Type B pancreatic cell (in vitro differentiated cells): ENCODE measurements at regions not wholly inside any gene's neighbourhood (a gene's known extent, or its start where the extent isn't known, plus 50 kb on each side); places are given as distances from the start of the nearest gene placed in this dataset.

Experiments
- DNase-seq: peaks from one replicate; pipeline ENCODE4 v3.0.0; 2021; ENCODE audit warnings: mixed read lengths; ENCODE audit not compliant: unreplicated experiment; ENCODE audit errors: extremely low spot score
- H3K27ac Mint-ChIP-seq: 2 replicates; pipeline ENCODE4 v1.8.0; 2021; ENCODE audit warnings: mild to moderate bottlenecking, mixed read lengths
- H3K27me3 Mint-ChIP-seq: 2 replicates; pipeline ENCODE4 v1.8.0; 2021; ENCODE audit warnings: mixed read lengths
- H3K36me3 Mint-ChIP-seq: 2 replicates; pipeline ENCODE4 v1.8.0; 2021; ENCODE audit warnings: mixed read lengths
- H3K4me1 Mint-ChIP-seq: one replicate; pipeline ENCODE4 v1.8.0; 2021; ENCODE audit warnings: mixed read lengths; ENCODE audit not compliant: unreplicated experiment
- H3K4me3 Mint-ChIP-seq: 2 replicates; pipeline ENCODE4 v1.8.0; 2021; ENCODE audit warnings: mild to moderate bottlenecking, mixed read lengths
- H3K9me3 Mint-ChIP-seq: 2 replicates; pipeline ENCODE4 v1.8.0; 2021; ENCODE audit warnings: mixed read lengths
- TF ChIP-seq, protein P1 (sequence below): fragments of 200-600 bp; sonication (generic); conservative IDR thresholded peaks from 2 replicates; pipeline ENCODE4 v1.5.0; 2021; ENCODE audit warnings: antibody characterized with exemption, mild to moderate bottlenecking

DNA sequence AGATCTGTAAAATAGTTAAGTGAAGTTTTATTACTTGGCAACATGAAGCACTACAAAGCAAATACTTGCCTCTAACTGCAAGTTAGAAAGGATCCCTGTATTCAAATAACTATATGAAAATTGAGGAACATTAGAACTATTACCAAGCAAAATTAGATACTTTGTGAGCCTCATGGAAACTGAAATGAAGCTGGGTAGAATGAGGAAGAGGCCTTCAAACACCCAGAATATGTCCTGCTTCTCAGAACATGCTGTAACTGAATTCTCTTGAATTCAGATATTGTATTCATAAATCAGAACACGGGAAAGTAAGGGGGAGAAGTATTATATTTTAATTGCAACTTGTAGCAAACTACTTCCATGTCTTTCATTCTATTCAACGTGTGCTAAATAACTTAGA, 947.9 kb downstream of the PCDH17 start:
- Mint-ChIP-seq H3K27ac (no peak overlapping the region), H3K36me3 (peaks cover 5% of the 10 kb centered on the region), H3K4me3 (no peak overlapping the region), H3K27me3 (no peaks in the 10 kb centered on the region), H3K4me1 (no peaks in the 10 kb centered on the region), H3K9me3 (peaks cover 8% of the 10 kb centered on the region)
- TF ChIP-seq, protein P1, sequence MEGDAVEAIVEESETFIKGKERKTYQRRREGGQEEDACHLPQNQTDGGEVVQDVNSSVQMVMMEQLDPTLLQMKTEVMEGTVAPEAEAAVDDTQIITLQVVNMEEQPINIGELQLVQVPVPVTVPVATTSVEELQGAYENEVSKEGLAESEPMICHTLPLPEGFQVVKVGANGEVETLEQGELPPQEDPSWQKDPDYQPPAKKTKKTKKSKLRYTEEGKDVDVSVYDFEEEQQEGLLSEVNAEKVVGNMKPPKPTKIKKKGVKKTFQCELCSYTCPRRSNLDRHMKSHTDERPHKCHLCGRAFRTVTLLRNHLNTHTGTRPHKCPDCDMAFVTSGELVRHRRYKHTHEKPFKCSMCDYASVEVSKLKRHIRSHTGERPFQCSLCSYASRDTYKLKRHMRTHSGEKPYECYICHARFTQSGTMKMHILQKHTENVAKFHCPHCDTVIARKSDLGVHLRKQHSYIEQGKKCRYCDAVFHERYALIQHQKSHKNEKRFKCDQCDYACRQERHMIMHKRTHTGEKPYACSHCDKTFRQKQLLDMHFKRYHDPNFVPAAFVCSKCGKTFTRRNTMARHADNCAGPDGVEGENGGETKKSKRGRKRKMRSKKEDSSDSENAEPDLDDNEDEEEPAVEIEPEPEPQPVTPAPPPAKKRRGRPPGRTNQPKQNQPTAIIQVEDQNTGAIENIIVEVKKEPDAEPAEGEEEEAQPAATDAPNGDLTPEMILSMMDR, result no peak
- no peak for DNase-seq

DNA sequence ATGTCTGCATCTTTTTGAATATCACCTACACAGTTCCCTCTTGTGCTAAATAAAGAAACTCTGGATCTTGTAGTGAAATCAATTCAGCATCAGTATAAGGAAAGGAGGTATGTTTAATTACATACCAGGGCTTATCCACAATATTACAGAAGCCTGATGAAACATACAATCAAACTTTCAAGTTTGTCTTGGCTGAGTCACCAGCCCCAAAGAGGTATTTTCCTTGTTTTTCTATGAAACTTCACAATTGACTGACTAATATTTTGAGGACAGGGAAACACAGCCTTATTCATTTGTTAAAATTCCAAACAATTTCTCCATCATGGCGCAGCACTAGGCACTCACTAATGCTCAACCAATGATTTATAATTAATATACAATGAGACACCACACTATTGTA, 952.4 kb downstream of the PCDH17 start:
- TF ChIP-seq, protein P1, result no peak
- Mint-ChIP-seq H3K27me3 (no peaks in the 10 kb centered on the region), H3K4me3 (no peak overlapping the region)

DNA sequence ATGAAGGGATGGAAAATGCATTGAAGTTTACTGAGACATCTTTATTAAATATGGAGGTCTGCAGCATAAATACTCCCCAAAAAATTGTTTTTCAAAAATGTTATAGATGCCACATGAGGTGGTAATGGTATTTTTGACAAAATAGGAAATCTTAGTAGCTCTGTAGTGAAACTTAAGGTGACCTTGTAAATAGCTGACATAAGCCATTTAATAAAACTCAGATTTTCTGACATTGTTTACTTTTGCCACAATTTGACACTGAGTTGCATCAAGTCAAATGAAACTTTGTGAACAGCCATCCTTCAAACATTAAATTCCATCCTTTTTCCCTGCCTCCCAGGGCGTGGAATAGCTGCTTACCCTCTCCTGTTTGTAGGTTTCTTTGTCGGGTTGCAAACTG, 953.1 kb downstream of the PCDH17 start:
- peaks cover 18% of the 10 kb centered on the region for H3K4me1 Mint-ChIP-seq
- H3K27ac Mint-ChIP-seq, result no peak overlapping the region
- DNase-seq, result no peak
- no peaks in the 10 kb centered on the region for H3K27me3 Mint-ChIP-seq
- no peak overlapping the region for H3K4me3 Mint-ChIP-seq
- H3K36me3 Mint-ChIP-seq, result no peaks in the 10 kb centered on the region
- H3K9me3 Mint-ChIP-seq, result peaks cover 4% of the 10 kb centered on the region
- TF ChIP-seq, protein P1, result no peak

More for the DNA sequence above, 952.4 kb downstream of the PCDH17 start:
- Mint-ChIP-seq H3K4me1 (peaks cover 13% of the 10 kb centered on the region), H3K9me3 (no peaks in the 10 kb centered on the region), H3K27ac (no peak overlapping the region), H3K36me3 (no peaks in the 10 kb centered on the region)
- no peak for DNase-seq

DNA sequence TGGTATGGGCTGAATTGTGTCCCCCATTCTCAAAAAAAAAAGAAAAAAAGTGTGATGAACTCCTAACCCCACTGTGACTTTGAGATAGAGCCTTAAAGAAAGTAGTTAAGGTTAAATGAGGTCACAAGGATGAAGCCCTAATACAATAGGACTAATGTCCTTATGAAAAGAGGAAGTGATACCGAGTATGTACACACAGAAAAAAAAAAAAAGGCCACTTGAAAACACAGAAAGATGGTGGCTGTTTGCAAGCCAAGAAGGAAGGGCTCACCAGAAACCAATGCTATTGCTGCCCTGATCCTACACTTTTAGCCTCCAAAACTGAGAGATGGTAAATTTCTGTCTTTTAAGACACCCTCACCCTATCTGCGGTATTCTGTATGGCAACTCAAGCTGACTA, 955.6 kb downstream of the PCDH17 start:
- Mint-ChIP-seq H3K9me3 (peaks cover 4% of the 10 kb centered on the region), H3K36me3 (no peaks in the 10 kb centered on the region), H3K27me3 (no peaks in the 10 kb centered on the region), H3K4me1 (peaks cover 19% of the 10 kb centered on the region), H3K4me3 (no peak overlapping the region), H3K27ac (no peak overlapping the region)
- no peak for DNase-seq
- TF ChIP-seq, protein P1, result no peak

DNA sequence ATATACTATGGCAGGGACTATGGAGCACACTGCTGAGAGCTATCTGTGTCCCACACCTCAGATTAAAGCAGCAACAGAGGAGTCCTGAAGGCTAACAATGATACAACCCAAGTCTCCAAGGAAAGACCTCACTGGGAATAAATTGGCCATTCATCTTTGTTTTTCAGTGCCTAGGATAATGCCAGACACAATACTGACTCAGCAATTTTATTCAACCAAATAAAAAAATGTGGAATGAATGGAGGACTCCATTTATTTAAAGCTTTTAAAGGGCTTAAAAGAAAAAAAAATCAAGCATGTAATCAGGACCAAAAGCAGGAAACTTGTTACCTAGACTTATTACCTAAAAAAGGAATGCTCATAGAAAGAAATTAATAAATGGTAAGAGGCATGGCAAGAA, 960.5 kb downstream of the PCDH17 start:
- H3K4me1 Mint-ChIP-seq, result peaks cover 18% of the 10 kb centered on the region
- no peak overlapping the region for H3K4me3 Mint-ChIP-seq
- no peaks in the 10 kb centered on the region for H3K36me3 Mint-ChIP-seq
- TF ChIP-seq, protein P1, result no peak
- H3K27ac Mint-ChIP-seq, result no peak overlapping the region
- no peak for DNase-seq
- H3K27me3 Mint-ChIP-seq, result no peaks in the 10 kb centered on the region
- peaks cover 4% of the 10 kb centered on the region for H3K9me3 Mint-ChIP-seq

DNA sequence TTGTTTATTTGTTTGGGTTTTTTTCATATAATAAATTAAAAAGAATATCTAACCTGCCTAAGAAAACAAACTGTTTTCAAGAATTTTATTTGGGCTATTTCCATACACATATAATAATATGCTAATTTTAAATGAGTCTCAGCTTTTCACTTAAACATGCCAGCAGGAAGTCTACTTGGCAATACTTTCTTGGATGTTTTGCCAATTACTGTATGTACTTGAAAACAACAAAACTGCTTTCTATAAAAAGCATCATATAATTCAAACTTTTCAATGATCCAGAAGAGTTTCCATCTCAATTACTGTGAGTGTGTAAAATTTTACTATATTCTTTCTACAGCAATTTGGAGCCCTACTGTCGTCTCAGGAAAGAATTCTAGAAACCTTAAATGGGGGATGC, 961.2 kb downstream of the PCDH17 start:
- no peak for DNase-seq
- H3K27ac Mint-ChIP-seq, result no peak overlapping the region
- peaks cover 4% of the 10 kb centered on the region for H3K9me3 Mint-ChIP-seq
- H3K27me3 Mint-ChIP-seq, result no peaks in the 10 kb centered on the region
- TF ChIP-seq, protein P1, result no peak
- H3K36me3 Mint-ChIP-seq, result no peaks in the 10 kb centered on the region
- H3K4me3 Mint-ChIP-seq, result no peak overlapping the region
- H3K4me1 Mint-ChIP-seq, result peaks cover 16% of the 10 kb centered on the region
